ENCODE measurements at regions not wholly inside any gene's neighbourhood (a gene's known extent, or its start where the extent isn't known, plus 50 kb on each side); places are given as distances from the start of the nearest gene placed in this dataset.
"Not testable (repeated sequence)": the region's sequence is repeated elsewhere in the genome, so short reads cannot be mapped to it uniquely, and the experiment has no call there.

DNA sequence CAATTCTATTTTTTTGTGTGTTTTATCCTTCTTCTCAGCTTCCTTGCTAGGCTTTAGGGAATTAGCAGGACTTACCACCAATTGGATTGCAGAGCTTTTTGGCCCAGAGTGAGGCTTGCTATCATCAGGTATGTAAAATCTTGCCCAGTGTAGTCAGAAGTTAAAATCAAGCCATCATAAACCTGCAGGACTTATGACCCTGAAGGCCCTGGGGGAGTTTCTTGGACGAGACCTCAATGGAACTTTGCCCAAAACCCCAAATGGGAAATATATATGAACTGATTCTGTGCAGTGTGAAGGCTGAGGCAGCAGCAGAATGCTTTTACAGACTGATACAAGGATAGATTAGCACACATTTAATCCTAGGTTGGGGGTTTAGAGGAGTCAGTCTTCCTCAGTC, 287.0 kb downstream of the SH3GL2 start:
- Histone ChIP-seq H3K4me3 (ENCODE audit: low read depth in 1 of 2, low read length in 2 of 2) (no peak overlapping the region), H3K9ac (ENCODE audit: low read length) (no peak overlapping the region), H3K4me1 (ENCODE audit: insufficient read depth, low read length) (no peaks in the 10 kb centered on the region), H3K36me3 (ENCODE audit: insufficient read depth, low read length) (no peaks in the 10 kb centered on the region), H3K27me3 (ENCODE audit: control insufficient read depth in 1 of 2, insufficient read depth in 2 of 2, low read length in 2 of 2) (no peaks in the 10 kb centered on the region), H3K27ac (ENCODE audit: low read depth, low read length) (no peak overlapping the region), H3K9me3 (ENCODE audit: low read length) (no peaks in the 10 kb centered on the region)

DNA sequence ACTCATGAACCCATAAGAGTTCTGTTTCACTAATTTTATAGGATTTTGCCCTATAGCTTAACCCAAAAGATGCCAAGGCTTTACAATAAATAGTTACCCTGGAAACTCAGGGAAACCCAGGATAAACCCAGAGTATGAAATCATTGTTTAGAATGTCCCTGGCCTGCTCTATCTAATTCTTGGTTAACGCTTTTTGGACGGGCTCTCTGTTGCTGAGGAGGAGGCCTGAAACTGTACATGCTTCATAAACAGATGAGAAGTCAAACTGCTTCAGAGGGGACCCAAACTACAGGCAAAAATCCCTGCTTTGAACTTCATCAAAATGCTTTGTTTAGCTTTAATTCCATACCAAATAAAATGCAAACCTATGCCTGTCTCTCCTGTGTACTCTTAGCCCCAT, 291.9 kb downstream of the SH3GL2 start:
- Histone ChIP-seq H3K4me3 (ENCODE audit: low read depth in 1 of 2, low read length in 2 of 2) (no peak overlapping the region), H3K4me1 (ENCODE audit: insufficient read depth, low read length) (no peaks in the 10 kb centered on the region), H3K9ac (ENCODE audit: low read length) (no peak overlapping the region), H3K36me3 (ENCODE audit: insufficient read depth, low read length) (no peaks in the 10 kb centered on the region), H3K27ac (ENCODE audit: low read depth, low read length) (no peak overlapping the region), H3K27me3 (ENCODE audit: control insufficient read depth in 1 of 2, insufficient read depth in 2 of 2, low read length in 2 of 2) (no peaks in the 10 kb centered on the region), H3K9me3 (ENCODE audit: low read length) (no peaks in the 10 kb centered on the region)

DNA sequence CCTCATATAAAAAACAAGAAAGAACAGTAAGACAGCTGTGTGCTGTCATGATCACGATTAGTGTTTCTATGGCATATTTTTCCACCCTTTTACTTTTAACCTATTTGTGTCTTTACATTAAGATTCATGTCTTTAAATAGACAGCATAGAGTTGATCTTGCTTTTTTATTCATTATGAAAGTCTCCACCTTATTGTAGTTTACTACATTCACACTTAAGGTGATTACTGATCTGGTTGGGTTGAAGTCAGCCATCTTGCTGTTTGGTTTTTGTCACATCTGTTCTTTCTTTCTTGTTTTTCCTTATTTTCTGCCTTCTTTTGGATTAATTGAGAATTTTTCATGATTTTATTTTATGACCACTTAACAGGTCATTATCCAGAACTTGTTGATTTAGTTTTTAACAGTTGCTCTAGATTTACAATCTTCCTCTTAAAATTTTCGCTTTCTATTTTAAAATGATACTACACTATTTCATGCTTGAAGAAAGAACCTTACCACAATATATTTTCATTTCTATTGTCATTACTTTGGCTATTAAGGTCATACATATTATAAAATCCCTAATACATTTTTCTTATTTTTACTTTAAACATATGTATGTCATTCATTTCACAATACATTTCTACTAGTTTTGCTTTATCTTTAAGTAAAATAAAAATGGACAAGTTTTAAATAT, 292.5 kb downstream of the SH3GL2 start:
- Histone ChIP-seq H3K27ac (ENCODE audit: low read depth, low read length) (no peak overlapping the region), H3K4me3 (ENCODE audit: low read depth in 1 of 2, low read length in 2 of 2) (no peak overlapping the region), H3K9me3 (ENCODE audit: low read length) (no peaks in the 10 kb centered on the region), H3K4me1 (ENCODE audit: insufficient read depth, low read length) (no peaks in the 10 kb centered on the region), H3K36me3 (ENCODE audit: insufficient read depth, low read length) (no peaks in the 10 kb centered on the region), H3K27me3 (ENCODE audit: control insufficient read depth in 1 of 2, insufficient read depth in 2 of 2, low read length in 2 of 2) (no peaks in the 10 kb centered on the region), H3K9ac (ENCODE audit: low read length) (no peak overlapping the region)

DNA sequence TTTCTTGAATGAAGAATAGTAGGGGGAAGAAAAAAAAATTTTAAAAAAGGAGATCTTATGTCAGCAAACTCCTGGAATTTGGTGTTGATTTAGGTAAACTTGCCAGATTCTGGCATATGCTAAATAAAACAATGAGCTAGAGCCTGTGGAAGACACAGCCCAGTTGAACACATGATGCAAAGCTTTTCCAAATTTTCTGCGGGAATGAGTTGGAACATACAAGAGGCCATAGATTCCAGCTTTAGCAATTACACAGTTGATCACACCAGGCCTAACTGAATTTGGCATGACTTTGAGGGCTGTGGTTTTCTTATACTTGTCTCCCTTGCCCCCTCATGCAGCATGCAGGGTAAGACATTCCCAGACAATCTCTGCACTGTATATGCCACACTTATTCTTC, 297.0 kb downstream of the SH3GL2 start:
- Histone ChIP-seq H3K27ac (ENCODE audit: low read depth, low read length) (no peak overlapping the region), H3K4me1 (ENCODE audit: insufficient read depth, low read length) (no peaks in the 10 kb centered on the region), H3K36me3 (ENCODE audit: insufficient read depth, low read length) (no peaks in the 10 kb centered on the region), H3K9me3 (ENCODE audit: low read length) (no peaks in the 10 kb centered on the region), H3K9ac (ENCODE audit: low read length) (no peak overlapping the region), H3K4me3 (ENCODE audit: low read depth in 1 of 2, low read length in 2 of 2) (no peak overlapping the region), H3K27me3 (ENCODE audit: control insufficient read depth in 1 of 2, insufficient read depth in 2 of 2, low read length in 2 of 2) (no peaks in the 10 kb centered on the region)

DNA sequence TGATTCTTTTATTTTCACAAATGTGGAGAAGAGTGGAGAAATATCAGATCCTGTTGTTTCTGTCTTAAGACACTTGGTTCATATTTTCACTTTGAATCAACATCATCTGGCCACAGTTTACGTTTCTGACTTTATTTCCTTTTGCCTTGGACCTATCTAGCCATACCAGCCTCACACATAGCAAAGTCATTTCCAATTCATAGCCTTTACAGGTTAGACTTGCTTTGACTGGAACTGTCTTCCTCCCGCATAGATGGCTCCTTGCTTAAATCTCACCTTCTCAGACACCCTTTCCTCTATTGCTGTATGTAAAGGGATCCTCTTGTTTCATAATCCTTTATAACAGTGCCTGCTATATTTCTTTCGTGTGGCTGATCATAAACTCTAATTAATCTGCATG, 297.8 kb downstream of the SH3GL2 start:
- Histone ChIP-seq H3K36me3 (ENCODE audit: insufficient read depth, low read length) (no peaks in the 10 kb centered on the region), H3K9ac (ENCODE audit: low read length) (no peak overlapping the region), H3K27me3 (ENCODE audit: control insufficient read depth in 1 of 2, insufficient read depth in 2 of 2, low read length in 2 of 2) (no peaks in the 10 kb centered on the region), H3K27ac (ENCODE audit: low read depth, low read length) (no peak overlapping the region), H3K4me1 (ENCODE audit: insufficient read depth, low read length) (no peaks in the 10 kb centered on the region), H3K4me3 (ENCODE audit: low read depth in 1 of 2, low read length in 2 of 2) (no peak overlapping the region), H3K9me3 (ENCODE audit: low read length) (no peaks in the 10 kb centered on the region)

DNA sequence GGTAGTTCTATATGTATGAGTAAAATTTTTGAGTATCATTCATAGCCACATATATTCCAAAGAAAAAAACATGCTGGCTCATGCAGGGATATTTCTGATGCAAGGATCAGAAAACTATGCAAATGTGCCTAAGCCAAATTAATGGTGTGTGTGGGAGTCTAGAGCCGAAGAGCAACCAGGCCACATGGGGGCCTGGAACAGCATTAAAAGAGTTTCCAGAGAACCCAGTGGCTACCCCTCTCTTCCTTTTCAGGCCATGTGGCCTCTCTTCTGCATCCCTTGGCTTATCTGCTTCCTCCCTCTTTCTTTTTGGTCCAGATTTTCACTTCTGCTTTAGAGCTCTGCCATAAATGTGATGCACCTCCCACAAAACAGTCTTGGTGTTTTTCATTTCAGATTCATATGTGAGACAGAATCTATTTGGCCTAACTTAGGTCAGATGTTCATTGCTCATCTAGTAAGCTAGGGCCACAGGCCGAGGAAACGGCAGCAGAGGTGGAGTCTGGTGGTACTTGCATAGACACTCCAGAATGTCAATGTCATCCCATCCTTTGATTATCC, 300.0 kb downstream of the SH3GL2 start:
- H3K9me3 ChIP-seq (ENCODE audit: low read length) = no peaks in the 10 kb centered on the region
- no peak overlapping the region for H3K4me3 ChIP-seq (ENCODE audit: low read depth in 1 of 2, low read length in 2 of 2)
- no peak overlapping the region for H3K27ac ChIP-seq (ENCODE audit: low read depth, low read length)
- H3K36me3 ChIP-seq (ENCODE audit: insufficient read depth, low read length) = no peaks in the 10 kb centered on the region
- H3K9ac ChIP-seq (ENCODE audit: low read length) = no peak overlapping the region
- H3K4me1 ChIP-seq (ENCODE audit: insufficient read depth, low read length) = no peaks in the 10 kb centered on the region
- H3K27me3 ChIP-seq (ENCODE audit: control insufficient read depth in 1 of 2, insufficient read depth in 2 of 2, low read length in 2 of 2) = no peaks in the 10 kb centered on the region

DNA sequence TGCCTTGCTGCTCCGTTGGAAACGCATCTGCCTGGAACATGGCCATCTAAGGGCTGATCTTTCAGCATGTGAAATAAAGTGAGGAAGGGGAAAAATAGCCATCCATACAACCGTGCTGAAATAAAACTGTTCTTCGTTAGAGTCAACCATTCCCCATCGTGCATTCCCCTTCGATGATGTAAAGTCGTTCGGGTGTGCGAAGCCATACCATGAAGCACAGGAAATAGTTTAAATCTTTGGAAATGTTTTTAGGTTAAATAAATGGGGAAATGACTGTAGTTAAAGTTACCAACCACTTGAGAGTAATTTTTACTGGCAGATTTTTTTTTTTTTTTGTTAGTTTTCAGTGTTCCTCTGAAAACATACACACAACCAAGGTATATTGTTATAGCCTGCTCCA, 302.5 kb downstream of the SH3GL2 start:
- no peaks in the 10 kb centered on the region for H3K36me3 ChIP-seq (ENCODE audit: insufficient read depth, low read length)
- no peaks in the 10 kb centered on the region for H3K9me3 ChIP-seq (ENCODE audit: low read length)
- H3K4me1 ChIP-seq (ENCODE audit: insufficient read depth, low read length) = no peaks in the 10 kb centered on the region
- no peak overlapping the region for H3K9ac ChIP-seq (ENCODE audit: low read length)
- no peak overlapping the region for H3K27ac ChIP-seq (ENCODE audit: low read depth, low read length)
- no peaks in the 10 kb centered on the region for H3K27me3 ChIP-seq (ENCODE audit: control insufficient read depth in 1 of 2, insufficient read depth in 2 of 2, low read length in 2 of 2)
- no peak overlapping the region for H3K4me3 ChIP-seq (ENCODE audit: low read depth in 1 of 2, low read length in 2 of 2)

DNA sequence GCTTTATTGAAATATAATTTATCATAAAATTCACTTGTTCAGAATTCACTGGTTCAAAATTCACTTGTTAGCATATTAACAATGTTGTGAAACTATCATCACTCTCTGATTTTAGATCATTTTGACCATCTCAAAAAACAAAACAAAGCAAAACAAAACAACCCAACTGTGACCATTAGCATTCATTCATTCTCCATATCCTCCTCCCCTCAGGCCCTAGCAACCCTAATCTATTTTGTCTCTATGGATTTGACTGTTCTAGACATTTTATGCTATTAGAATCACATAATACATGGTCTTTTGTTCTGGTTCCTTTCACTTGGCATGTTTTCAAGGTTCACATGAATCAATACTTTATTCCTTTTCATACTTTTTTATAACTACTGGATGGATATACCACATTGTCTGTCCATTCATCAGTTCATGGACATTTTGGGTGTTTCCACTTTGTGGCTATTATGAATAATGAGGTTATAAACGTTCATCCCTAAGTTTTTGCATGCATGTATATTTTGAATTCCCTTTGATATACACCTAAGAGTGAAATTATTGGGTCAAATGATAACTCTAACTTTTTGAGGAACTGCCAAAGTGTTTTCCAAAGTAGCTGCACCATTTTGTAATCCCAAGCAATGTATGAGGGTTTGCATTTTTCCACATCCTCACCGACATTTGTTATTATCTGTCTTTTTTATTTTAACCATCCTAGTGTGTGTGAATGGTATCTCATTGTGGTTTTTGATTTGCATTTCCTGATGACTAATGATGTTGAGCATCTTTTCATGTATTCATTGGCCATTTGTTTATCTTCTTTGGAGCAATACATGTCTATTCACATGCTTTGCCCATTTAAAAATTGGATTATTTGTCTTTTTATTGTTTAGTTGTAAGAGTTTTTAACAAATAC, 304.1 kb downstream of the SH3GL2 start:
- H3K4me1 ChIP-seq (ENCODE audit: insufficient read depth, low read length) = no peaks in the 10 kb centered on the region
- no peaks in the 10 kb centered on the region for H3K36me3 ChIP-seq (ENCODE audit: insufficient read depth, low read length)
- H3K27me3 ChIP-seq (ENCODE audit: control insufficient read depth in 1 of 2, insufficient read depth in 2 of 2, low read length in 2 of 2) = no peaks in the 10 kb centered on the region
- H3K9me3 ChIP-seq (ENCODE audit: low read length) = no peaks in the 10 kb centered on the region
- no peak overlapping the region for H3K4me3 ChIP-seq (ENCODE audit: low read depth in 1 of 2, low read length in 2 of 2)
- H3K9ac ChIP-seq (ENCODE audit: low read length) = no peak overlapping the region
- H3K27ac ChIP-seq (ENCODE audit: low read depth, low read length) = no peak overlapping the region

DNA sequence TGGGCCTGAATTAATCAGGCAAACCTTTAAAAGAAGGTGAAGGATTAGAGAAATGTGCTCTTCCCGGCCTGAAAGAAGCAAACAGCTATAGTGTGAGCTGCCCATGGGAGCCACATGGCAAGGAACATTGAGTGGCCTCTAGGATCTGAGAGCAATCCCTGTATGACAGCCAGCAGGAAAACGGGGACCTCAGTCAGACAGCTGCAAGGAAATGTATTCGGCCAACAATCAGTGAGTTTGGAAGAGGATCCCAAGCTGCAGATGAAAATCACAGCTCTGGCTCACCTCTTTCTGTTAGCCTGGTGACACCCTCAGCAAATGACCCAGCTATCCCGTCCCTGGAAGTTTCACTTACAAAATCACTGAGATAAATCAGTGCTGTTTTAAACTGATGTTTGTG, 309.2 kb downstream of the SH3GL2 start:
- H3K9me3 ChIP-seq (ENCODE audit: low read length) = no peaks in the 10 kb centered on the region
- no peak overlapping the region for H3K9ac ChIP-seq (ENCODE audit: low read length)
- H3K4me3 ChIP-seq (ENCODE audit: low read depth in 1 of 2, low read length in 2 of 2) = no peak overlapping the region
- no peaks in the 10 kb centered on the region for H3K27me3 ChIP-seq (ENCODE audit: control insufficient read depth in 1 of 2, insufficient read depth in 2 of 2, low read length in 2 of 2)
- H3K27ac ChIP-seq (ENCODE audit: low read depth, low read length) = no peak overlapping the region
- H3K4me1 ChIP-seq (ENCODE audit: insufficient read depth, low read length) = no peaks in the 10 kb centered on the region
- H3K36me3 ChIP-seq (ENCODE audit: insufficient read depth, low read length) = no peaks in the 10 kb centered on the region

DNA sequence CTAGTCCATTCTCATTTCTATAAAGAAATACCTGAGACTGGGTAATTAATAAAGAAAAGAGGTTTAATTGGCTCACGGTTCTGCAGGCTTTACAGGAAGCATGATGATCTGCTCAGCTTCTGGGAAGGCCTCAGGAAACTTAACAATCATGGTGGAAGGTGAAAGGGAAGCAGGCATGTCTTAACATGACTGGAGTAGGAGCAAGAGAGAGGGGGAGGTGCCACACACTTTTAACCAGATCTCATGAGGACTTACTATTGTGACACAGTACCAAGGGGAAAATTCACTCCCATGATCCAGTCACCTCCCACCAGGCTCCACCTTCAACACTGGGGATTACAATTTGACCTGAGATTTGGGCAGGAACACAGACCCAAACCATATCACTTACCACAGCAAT, 310.1 kb downstream of the SH3GL2 start:
- not testable (repeated sequence) for H3K4me3 ChIP-seq (ENCODE audit: low read depth in 1 of 2, low read length in 2 of 2); H3K9ac ChIP-seq (ENCODE audit: low read length); H3K36me3 ChIP-seq (ENCODE audit: insufficient read depth, low read length); H3K27me3 ChIP-seq (ENCODE audit: control insufficient read depth in 1 of 2, insufficient read depth in 2 of 2, low read length in 2 of 2); H3K9me3 ChIP-seq (ENCODE audit: low read length); H3K27ac ChIP-seq (ENCODE audit: low read depth, low read length); H3K4me1 ChIP-seq (ENCODE audit: insufficient read depth, low read length)

DNA sequence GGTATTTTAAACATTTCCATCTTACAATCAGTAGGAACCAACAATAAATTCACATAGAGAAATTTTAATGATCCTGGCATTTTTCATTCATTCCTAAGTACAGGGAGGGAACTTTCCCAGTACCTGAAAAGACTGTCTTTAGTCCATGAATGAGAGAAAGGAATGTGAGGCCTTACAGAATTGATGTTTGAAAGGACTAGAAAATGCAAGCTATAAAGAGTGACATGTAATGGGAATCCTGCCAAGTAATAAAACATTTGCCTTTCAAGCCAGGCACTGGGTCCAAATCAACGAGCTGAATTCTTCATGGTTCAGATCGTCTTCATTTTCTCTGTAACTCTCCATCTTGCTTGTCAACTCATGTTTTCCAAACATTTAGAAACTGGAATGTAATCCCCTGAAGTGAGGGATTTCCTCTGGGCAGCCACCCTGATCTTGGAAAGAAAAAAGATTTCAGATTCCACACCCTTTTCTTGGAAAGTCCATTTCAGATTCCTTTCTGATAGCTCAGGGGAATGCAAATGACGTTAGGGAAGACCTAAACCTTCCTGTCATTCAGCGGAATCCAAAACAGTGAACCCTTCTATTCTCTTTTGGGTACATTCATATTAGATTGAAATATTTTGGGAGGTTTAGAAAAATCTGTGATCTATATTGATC, 315.8 kb downstream of the SH3GL2 start:
- H3K9ac ChIP-seq (ENCODE audit: low read length) = no peak overlapping the region
- no peak overlapping the region for H3K4me3 ChIP-seq (ENCODE audit: low read depth in 1 of 2, low read length in 2 of 2)
- H3K36me3 ChIP-seq (ENCODE audit: insufficient read depth, low read length) = no peaks in the 10 kb centered on the region
- no peaks in the 10 kb centered on the region for H3K27me3 ChIP-seq (ENCODE audit: control insufficient read depth in 1 of 2, insufficient read depth in 2 of 2, low read length in 2 of 2)
- no peak overlapping the region for H3K27ac ChIP-seq (ENCODE audit: low read depth, low read length)
- H3K4me1 ChIP-seq (ENCODE audit: insufficient read depth, low read length) = no peaks in the 10 kb centered on the region
- no peaks in the 10 kb centered on the region for H3K9me3 ChIP-seq (ENCODE audit: low read length)

Data from muscle layer of colon (tissue), 2 donors.